HL-60 (cell line): ENCODE measurements at regions not wholly inside any gene's neighbourhood (a gene's known extent, or its start where the extent isn't known, plus 50 kb on each side); places are given as distances from the start of the nearest gene placed in this dataset.

Source experiments
- DNase-seq, 2 experiments: peaks; one replicate each; pipeline ENCODE4 v3.0.0-alpha.2; 2010 to 2020; ENCODE audit warnings: low read depth in 1 of 2, low spot score in 1 of 2
- H3K27ac ChIP-seq: fragments of 250-450 bp; sonication (Bioruptor Pico); replicated peaks from 2 replicates; pipeline ENCODE4 v1.5.1; 2020; ENCODE audit warnings: mild to moderate bottlenecking, moderate library complexity
- H3K27me3 ChIP-seq: fragments of 250-450 bp; sonication (Bioruptor Pico); 2 replicates; pipeline ENCODE4 v1.5.1; 2021; ENCODE audit warnings: mild to moderate bottlenecking, moderate library complexity; ENCODE audit not compliant: insufficient read depth, poor library complexity, severe bottlenecking
- H3K4me3 ChIP-seq: replicated peaks from 2 replicates; pipeline ENCODE4 v1.5.1; 2011; ENCODE audit warnings: mild to moderate bottlenecking, control low read depth, low read length; ENCODE audit not compliant: insufficient read depth
- CTCF ChIP-seq: IDR thresholded peaks from one replicate; pipeline ENCODE4 v1.5.1; 2011; ENCODE audit warnings: low read length, control low read depth, inconsistent platforms; ENCODE audit not compliant: insufficient read depth
- GABPA ChIP-seq: IDR thresholded peaks from 2 replicates; pipeline ENCODE4 v1.6.1; 2012; ENCODE audit warnings: low read depth
- POLR2AphosphoS5 ChIP-seq: IDR thresholded peaks from 2 replicates; pipeline ENCODE4 v1.6.1; 2012; ENCODE audit warnings: low read depth
- SPI1 ChIP-seq: IDR thresholded peaks from 2 replicates; pipeline ENCODE4 v1.6.1; 2012; ENCODE audit warnings: low read depth, mild to moderate bottlenecking, borderline replicate concordance
- TF ChIP-seq, protein P1 (sequence below): IDR thresholded peaks from 2 replicates; pipeline ENCODE4 v1.6.1; 2012; ENCODE audit warnings: low read depth; ENCODE audit not compliant: insufficient replicate concordance

- no peak for DNase-seq
- no peak overlapping the region for H3K27ac ChIP-seq
- H3K27me3 ChIP-seq, result no peaks in the 10 kb centered on the region
- no peak for TF ChIP-seq GABPA
- no peak for TF ChIP-seq POLR2AphosphoS5
- TF ChIP-seq, protein P1, sequence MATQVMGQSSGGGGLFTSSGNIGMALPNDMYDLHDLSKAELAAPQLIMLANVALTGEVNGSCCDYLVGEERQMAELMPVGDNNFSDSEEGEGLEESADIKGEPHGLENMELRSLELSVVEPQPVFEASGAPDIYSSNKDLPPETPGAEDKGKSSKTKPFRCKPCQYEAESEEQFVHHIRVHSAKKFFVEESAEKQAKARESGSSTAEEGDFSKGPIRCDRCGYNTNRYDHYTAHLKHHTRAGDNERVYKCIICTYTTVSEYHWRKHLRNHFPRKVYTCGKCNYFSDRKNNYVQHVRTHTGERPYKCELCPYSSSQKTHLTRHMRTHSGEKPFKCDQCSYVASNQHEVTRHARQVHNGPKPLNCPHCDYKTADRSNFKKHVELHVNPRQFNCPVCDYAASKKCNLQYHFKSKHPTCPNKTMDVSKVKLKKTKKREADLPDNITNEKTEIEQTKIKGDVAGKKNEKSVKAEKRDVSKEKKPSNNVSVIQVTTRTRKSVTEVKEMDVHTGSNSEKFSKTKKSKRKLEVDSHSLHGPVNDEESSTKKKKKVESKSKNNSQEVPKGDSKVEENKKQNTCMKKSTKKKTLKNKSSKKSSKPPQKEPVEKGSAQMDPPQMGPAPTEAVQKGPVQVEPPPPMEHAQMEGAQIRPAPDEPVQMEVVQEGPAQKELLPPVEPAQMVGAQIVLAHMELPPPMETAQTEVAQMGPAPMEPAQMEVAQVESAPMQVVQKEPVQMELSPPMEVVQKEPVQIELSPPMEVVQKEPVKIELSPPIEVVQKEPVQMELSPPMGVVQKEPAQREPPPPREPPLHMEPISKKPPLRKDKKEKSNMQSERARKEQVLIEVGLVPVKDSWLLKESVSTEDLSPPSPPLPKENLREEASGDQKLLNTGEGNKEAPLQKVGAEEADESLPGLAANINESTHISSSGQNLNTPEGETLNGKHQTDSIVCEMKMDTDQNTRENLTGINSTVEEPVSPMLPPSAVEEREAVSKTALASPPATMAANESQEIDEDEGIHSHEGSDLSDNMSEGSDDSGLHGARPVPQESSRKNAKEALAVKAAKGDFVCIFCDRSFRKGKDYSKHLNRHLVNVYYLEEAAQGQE, result no peak
- TF ChIP-seq SPI1, result no peak
- no peak for TF ChIP-seq CTCF
- H3K4me3 ChIP-seq, result no peak overlapping the region
These were observed 229.4 kb upstream of the MMADHC start for GRCh38 chr2:149816756-149817551.

- no peaks in the 10 kb centered on the region for H3K27me3 ChIP-seq
- H3K4me3 ChIP-seq, result no peak overlapping the region
- H3K27ac ChIP-seq, result no peak overlapping the region
- no peak for DNase-seq
- no peak for TF ChIP-seq CTCF
- TF ChIP-seq POLR2AphosphoS5, result no peak
- TF ChIP-seq SPI1, result no peak
- TF ChIP-seq, protein P1, result no peak
- no peak for TF ChIP-seq GABPA
These were observed 228.4 kb upstream of the MMADHC start for GRCh38 chr2:149815941-149816340.

DNA sequence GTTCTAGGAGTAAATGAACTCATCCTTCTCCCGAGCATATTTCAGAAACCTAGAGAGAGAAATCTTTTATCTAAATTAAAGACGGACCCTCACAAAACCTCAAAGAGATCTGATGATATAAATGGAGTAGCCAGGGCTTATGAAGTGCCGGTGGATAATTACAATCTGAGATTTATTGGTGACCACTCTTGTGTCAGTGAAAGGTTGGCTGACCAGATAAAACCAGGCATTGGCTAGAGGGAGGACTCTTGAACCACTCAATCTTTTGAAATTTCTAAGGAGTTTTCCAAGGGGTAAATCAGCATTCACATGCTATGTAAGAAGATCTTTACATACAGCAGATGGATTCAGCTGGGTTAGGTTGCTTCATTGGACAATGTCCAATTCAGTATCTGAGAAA is 227.3 kb upstream of the MMADHC start:
- no peak overlapping the region for H3K27ac ChIP-seq
- no peak overlapping the region for H3K4me3 ChIP-seq
- TF ChIP-seq, protein P1, result no peak
- H3K27me3 ChIP-seq, result no peaks in the 10 kb centered on the region
- DNase-seq, result no peak
